ENCODE measurements at regions not wholly inside any gene's neighbourhood (a gene's known extent, or its start where the extent isn't known, plus 50 kb on each side); places are given as distances from the start of the nearest gene placed in this dataset.

GRCh38 chr12:34395056-34396005 lies 373.0 kb downstream of the ALG10 start:
- no peak overlapping the region for H3K9ac ChIP-seq (ENCODE audit: low read depth, low read length, poor library complexity, severe bottlenecking)
- H3K27me3 ChIP-seq (ENCODE audit: insufficient read depth, low read length, poor library complexity, severe bottlenecking) = no peaks in the 10 kb centered on the region
- H4K20me1 ChIP-seq (ENCODE audit: insufficient read depth, low read length, poor library complexity, severe bottlenecking) = no peaks in the 10 kb centered on the region
- peaks cover 18% of the 10 kb centered on the region; the same call in 1 of the 2 replicates for H3K9me3 ChIP-seq (ENCODE audit: insufficient read depth, low read depth, low read length)
- H3F3A ChIP-seq (ENCODE audit: low read depth) = no peaks in the 10 kb centered on the region
- no peaks in the 10 kb centered on the region for H3K9me2 ChIP-seq (replicated peaks; ENCODE audit: low read depth, low read length)
- no peaks in the 10 kb centered on the region for H3K4me1 ChIP-seq (ENCODE audit: insufficient read depth, low read length, poor library complexity, severe bottlenecking)
- no peak overlapping the region for H3K4me2 ChIP-seq (ENCODE audit: low read depth, low read length, poor library complexity, severe bottlenecking)
- H2AFZ ChIP-seq (ENCODE audit: low read length) = no peak overlapping the region
- H3K79me2 ChIP-seq (ENCODE audit: insufficient read depth, low read length) = no peaks in the 10 kb centered on the region
- no peak overlapping the region for H3K4me3 ChIP-seq (ENCODE audit: low read length, poor library complexity, severe bottlenecking)
- TF ChIP-seq CTCF (conservative IDR thresholded peaks at IDR 0.05; ENCODE audit: low read length) (no peak), EZH2phosphoT487 (IDR thresholded peaks at IDR 0.05; ENCODE audit: borderline replicate concordance) (no peak)
- no peaks in the 10 kb centered on the region for H3K36me3 ChIP-seq (ENCODE audit: insufficient read depth, low read length)

- Histone ChIP-seq H3K9me2 (replicated peaks; ENCODE audit: low read depth, low read length) (no peaks in the 10 kb centered on the region), H4K20me1 (ENCODE audit: insufficient read depth, low read length, poor library complexity, severe bottlenecking) (no peaks in the 10 kb centered on the region), H3K9me3 (ENCODE audit: insufficient read depth, low read depth, low read length) (peaks cover 22% of the 10 kb centered on the region; the same call in 1 of the 2 replicates), H3K9ac (ENCODE audit: low read depth, low read length, poor library complexity, severe bottlenecking) (no peak overlapping the region), H3K4me1 (ENCODE audit: insufficient read depth, low read length, poor library complexity, severe bottlenecking) (no peaks in the 10 kb centered on the region), H3K4me2 (ENCODE audit: low read depth, low read length, poor library complexity, severe bottlenecking) (no peak overlapping the region), H3K27me3 (ENCODE audit: insufficient read depth, low read length, poor library complexity, severe bottlenecking) (no peaks in the 10 kb centered on the region), H3K79me2 (ENCODE audit: insufficient read depth, low read length) (no peaks in the 10 kb centered on the region), H2AFZ (ENCODE audit: low read length) (no peak overlapping the region), H3K36me3 (ENCODE audit: insufficient read depth, low read length) (no peaks in the 10 kb centered on the region), H3K4me3 (ENCODE audit: low read length, poor library complexity, severe bottlenecking) (no peak overlapping the region), H3F3A (ENCODE audit: low read depth) (no peaks in the 10 kb centered on the region)
- TF ChIP-seq CTCF (conservative IDR thresholded peaks at IDR 0.05; ENCODE audit: low read length) (no peak), EZH2phosphoT487 (IDR thresholded peaks at IDR 0.05; ENCODE audit: borderline replicate concordance) (no peak)
Observed at GRCh38 chr12:34396006-34396860, 373.9 kb downstream of the ALG10 start.

- Histone ChIP-seq H3K9me3 (ENCODE audit: insufficient read depth, low read depth, low read length) (peaks cover 22% of the 10 kb centered on the region; the same call in 1 of the 2 replicates), H3K79me2 (ENCODE audit: insufficient read depth, low read length) (no peaks in the 10 kb centered on the region), H3K27me3 (ENCODE audit: insufficient read depth, low read length, poor library complexity, severe bottlenecking) (no peaks in the 10 kb centered on the region), H3K4me1 (ENCODE audit: insufficient read depth, low read length, poor library complexity, severe bottlenecking) (no peaks in the 10 kb centered on the region), H4K20me1 (ENCODE audit: insufficient read depth, low read length, poor library complexity, severe bottlenecking) (no peaks in the 10 kb centered on the region), H2AFZ (ENCODE audit: low read length) (no peak overlapping the region), H3F3A (ENCODE audit: low read depth) (no peaks in the 10 kb centered on the region), H3K4me3 (ENCODE audit: low read length, poor library complexity, severe bottlenecking) (no peak overlapping the region), H3K9ac (ENCODE audit: low read depth, low read length, poor library complexity, severe bottlenecking) (no peak overlapping the region), H3K9me2 (replicated peaks; ENCODE audit: low read depth, low read length) (no peaks in the 10 kb centered on the region), H3K4me2 (ENCODE audit: low read depth, low read length, poor library complexity, severe bottlenecking) (no peak overlapping the region), H3K36me3 (ENCODE audit: insufficient read depth, low read length) (no peaks in the 10 kb centered on the region)
- TF ChIP-seq CTCF (conservative IDR thresholded peaks at IDR 0.05; ENCODE audit: low read length) = no peak
- TF ChIP-seq EZH2phosphoT487 (IDR thresholded peaks at IDR 0.05; ENCODE audit: borderline replicate concordance) = no peak
Observed at GRCh38 chr12:34396861-34397590, 374.7 kb downstream of the ALG10 start.

Measured in Loucy (cell line).